ENCODE measurements at regions not wholly inside any gene's neighbourhood (a gene's known extent, or its start where the extent isn't known, plus 50 kb on each side); places are given as distances from the start of the nearest gene placed in this dataset.

- no peak for TF ChIP-seq BHLHE40 (IDR thresholded peaks at IDR 0.05; ENCODE audit: borderline replicate concordance)
- no peak for TF ChIP-seq TARDBP (IDR thresholded peaks at IDR 0.05)
- no peak for TF ChIP-seq SP1 (IDR thresholded peaks at IDR 0.05)
- no peak for TF ChIP-seq SUZ12 (IDR thresholded peaks at IDR 0.05)
- no peak for TF ChIP-seq FOXM1 (IDR thresholded peaks at IDR 0.05; ENCODE audit: borderline replicate concordance)
- no peak for TF ChIP-seq ZNF384 (IDR thresholded peaks at IDR 0.05)
- no peak for TF ChIP-seq L3MBTL2 (conservative IDR thresholded peaks at IDR 0.05)
- no peak for TF ChIP-seq FOXA1 (IDR thresholded peaks at IDR 0.05)
- TF ChIP-seq ARNT (IDR thresholded peaks at IDR 0.05): no peak
- no peak for TF ChIP-seq HDGF (IDR thresholded peaks at IDR 0.05; ENCODE audit: borderline replicate concordance)
- TF ChIP-seq ELF4 (IDR thresholded peaks at IDR 0.05): no peak
- TF ChIP-seq FOXK2 (IDR thresholded peaks at IDR 0.05): no peak
- no peak for TF ChIP-seq PKNOX1 (IDR thresholded peaks at IDR 0.05)
These were observed 99.0 kb upstream of the GJB5 start for GRCh38 chr1:34655875-34656240.
